ENCODE measurements at regions not wholly inside any gene's neighbourhood (a gene's known extent, or its start where the extent isn't known, plus 50 kb on each side); places are given as distances from the start of the nearest gene placed in this dataset.

DNA sequence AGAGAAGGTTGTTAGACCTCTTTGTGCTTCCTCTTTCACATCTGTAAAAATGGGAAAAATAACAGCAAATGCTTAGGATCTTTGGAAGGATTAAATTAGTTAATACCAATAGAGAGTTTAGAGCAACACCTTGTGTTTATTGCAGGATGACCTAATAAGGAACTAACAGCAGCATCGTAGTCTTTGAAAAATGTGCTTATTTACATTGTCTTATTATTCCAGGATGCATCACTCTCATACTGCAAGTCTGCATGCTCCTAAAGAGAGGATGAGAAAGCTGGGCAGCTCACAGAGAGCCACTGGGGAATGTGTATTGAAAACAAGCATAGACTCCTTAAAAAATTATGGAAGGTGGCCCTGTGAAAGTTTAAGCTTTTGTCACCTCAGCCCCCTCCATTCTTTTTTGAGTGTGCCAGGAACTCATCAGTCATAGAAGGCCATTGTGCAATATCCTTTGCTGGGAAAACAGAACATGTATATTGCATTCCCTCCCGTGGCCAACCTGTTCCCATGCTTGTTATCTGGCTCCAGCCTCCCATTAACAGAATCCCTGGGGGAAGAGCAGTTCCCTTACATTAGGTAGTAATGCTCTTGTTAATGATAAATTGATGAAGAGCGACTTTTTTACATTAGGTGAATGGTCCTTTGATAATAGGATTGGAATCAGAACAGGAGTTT lies 180.7 kb downstream of the ZNF326 start:
- H3K27me3 Mint-ChIP-seq, result no peaks in the 10 kb centered on the region
- H3K9me3 Mint-ChIP-seq, result no peaks in the 10 kb centered on the region
- intact Hi-C loops (cut with micrococcal nuclease), result no loop called here
- no peaks in the 10 kb centered on the region for H3K36me3 Mint-ChIP-seq (ENCODE audit: low read depth)
- H3K4me3 Mint-ChIP-seq, result no peak overlapping the region
- H3K27ac Mint-ChIP-seq, result no peak overlapping the region
- peaks cover 13% of the 10 kb centered on the region for H3K4me1 Mint-ChIP-seq (ENCODE audit: low read depth)

DNA sequence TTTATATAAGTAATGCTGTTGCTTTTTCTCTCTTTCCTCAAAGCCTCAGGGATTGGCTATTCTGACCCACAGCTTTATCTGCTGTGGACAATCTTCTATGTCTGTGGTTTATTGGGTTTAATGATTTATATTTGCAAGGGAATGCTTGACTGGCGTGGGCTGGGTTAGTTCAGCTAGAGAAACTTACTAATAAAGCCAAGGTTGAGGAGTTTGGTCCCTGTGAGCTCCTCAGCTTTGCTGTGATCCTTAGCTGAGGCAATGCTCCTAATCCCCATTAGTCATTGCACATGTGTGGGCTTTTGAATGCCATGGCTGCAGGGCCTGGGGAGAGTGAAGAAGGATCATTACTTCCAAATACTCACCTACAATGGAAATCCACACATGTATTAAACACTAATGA lies 179.3 kb downstream of the ZNF326 start:
- intact Hi-C loops (cut with micrococcal nuclease), result no loop called here
- peaks cover 13% of the 10 kb centered on the region for H3K4me1 Mint-ChIP-seq (ENCODE audit: low read depth)
- H3K9me3 Mint-ChIP-seq, result no peaks in the 10 kb centered on the region
- H3K27me3 Mint-ChIP-seq, result no peaks in the 10 kb centered on the region
- no peak overlapping the region for H3K4me3 Mint-ChIP-seq
- H3K36me3 Mint-ChIP-seq (ENCODE audit: low read depth), result no peaks in the 10 kb centered on the region
- H3K27ac Mint-ChIP-seq, result no peak overlapping the region

DNA sequence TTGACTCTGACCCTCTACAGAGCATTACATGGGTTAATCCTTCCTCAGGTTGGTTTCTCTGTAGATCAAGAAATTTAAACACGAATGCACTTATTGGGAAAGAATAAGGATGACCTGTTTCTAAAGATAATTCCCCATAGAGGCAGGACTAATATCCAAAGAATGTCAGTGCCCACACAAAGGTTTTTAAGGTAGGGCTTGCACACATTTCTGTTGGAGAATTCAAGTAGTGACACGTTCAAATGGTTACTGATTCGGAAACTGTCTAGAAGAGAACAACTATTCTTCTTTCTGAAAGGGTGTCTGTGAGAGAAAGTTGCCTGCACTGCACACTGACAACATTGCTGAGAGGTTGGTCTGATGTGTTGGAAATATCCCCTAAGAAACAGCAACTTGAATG lies 167.3 kb downstream of the ZNF326 start:
- Mint-ChIP-seq H3K27me3 (no peaks in the 10 kb centered on the region), H3K36me3 (ENCODE audit: low read depth) (no peaks in the 10 kb centered on the region), H3K4me3 (no peak overlapping the region), H3K27ac (no peak overlapping the region), H3K9me3 (peaks cover 16% of the 10 kb centered on the region), H3K4me1 (ENCODE audit: low read depth) (no peaks in the 10 kb centered on the region)
- intact Hi-C loops (cut with micrococcal nuclease), result no loop called here

DNA sequence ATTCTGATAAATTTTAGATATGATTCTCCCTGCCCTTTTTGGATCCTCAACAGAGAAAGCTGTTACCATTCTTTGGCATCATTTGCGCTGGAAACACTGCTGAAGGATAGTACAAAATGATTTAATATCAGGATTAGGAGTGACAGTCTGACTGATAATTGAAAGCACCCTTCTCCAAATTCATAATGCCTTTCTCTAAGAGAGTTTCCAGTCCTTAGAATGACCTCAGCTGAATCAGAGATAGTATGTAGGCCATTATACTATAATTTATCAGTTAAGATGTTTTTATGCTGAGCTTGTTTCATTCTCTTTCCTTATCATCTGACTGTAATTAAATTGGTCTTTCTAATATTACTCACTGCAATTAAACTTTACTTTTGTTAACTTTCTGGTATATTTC lies 166.7 kb downstream of the ZNF326 start:
- intact Hi-C loops (cut with micrococcal nuclease), result no loop called here
- Mint-ChIP-seq H3K27ac (no peak overlapping the region), H3K27me3 (no peaks in the 10 kb centered on the region), H3K36me3 (ENCODE audit: low read depth) (no peaks in the 10 kb centered on the region), H3K4me1 (ENCODE audit: low read depth) (no peaks in the 10 kb centered on the region), H3K4me3 (no peak overlapping the region), H3K9me3 (peaks cover 11% of the 10 kb centered on the region)

DNA sequence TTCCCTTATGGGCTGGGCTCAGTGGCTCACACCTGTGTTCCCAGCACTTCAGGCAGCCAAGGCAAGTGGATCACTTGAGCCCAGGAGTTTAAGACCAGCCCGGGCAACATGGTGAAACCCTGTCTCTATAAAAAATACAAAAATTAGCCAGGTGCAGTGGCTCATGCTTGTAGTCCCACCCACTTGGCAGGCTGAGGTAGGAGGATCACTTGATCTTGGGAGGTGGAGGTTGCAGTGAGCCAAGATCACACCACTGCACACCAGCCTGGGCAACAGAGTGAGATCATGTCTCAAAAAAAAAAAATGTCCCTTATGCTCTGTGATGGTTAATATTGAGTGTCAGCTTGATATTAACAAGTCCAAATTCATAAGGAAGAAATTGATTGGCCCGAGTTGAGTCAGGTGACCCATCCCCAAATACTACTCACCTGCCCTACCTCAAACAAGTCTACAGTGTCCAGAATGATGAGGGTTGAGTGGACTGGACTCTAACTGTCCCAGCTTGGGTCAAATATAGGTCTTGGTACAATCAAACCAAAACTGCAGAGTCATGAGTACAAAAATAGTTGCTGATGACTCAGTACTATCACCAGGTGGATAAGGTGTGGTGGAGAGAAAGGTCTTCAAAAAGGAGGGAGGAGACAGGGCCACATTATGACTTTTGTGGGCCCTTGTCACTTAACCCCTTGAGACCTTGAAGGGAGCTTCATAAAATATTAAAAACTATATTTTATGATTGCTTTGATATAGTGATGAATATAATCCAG lies 161.0 kb downstream of the ZNF326 start:
- Mint-ChIP-seq H3K36me3 (ENCODE audit: low read depth) (no peaks in the 10 kb centered on the region), H3K27ac (no peak overlapping the region), H3K9me3 (peaks cover 20% of the 10 kb centered on the region), H3K4me3 (no peak overlapping the region), H3K27me3 (no peaks in the 10 kb centered on the region), H3K4me1 (ENCODE audit: low read depth) (no peaks in the 10 kb centered on the region)
- intact Hi-C loops (cut with micrococcal nuclease), result no loop called here

DNA sequence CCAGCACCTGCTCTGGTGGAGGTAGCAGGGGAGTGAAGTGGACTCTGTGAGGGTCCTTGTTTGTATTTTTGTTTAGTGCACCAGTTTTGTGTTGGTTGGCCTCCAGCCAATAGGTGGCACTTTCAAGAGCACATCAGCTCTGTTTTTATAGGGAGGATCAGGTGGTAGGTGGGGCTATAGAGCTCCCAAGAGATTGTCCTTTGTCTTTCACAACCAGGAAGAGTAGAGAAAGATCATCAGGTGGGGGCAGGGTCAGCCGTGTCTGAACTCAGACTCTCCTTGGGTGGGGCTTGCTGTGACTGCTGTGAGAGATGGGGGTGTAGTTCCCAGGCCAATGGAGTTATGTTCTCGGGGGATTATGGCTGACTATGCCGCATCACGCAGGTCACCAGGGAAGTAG lies 159.8 kb downstream of the ZNF326 start:
- intact Hi-C loops (cut with micrococcal nuclease), result no loop called here
- Mint-ChIP-seq H3K4me3 (no peak overlapping the region), H3K36me3 (ENCODE audit: low read depth) (no peaks in the 10 kb centered on the region), H3K4me1 (ENCODE audit: low read depth) (no peaks in the 10 kb centered on the region), H3K27me3 (no peaks in the 10 kb centered on the region), H3K27ac (no peak overlapping the region), H3K9me3 (peaks cover 20% of the 10 kb centered on the region)

DNA sequence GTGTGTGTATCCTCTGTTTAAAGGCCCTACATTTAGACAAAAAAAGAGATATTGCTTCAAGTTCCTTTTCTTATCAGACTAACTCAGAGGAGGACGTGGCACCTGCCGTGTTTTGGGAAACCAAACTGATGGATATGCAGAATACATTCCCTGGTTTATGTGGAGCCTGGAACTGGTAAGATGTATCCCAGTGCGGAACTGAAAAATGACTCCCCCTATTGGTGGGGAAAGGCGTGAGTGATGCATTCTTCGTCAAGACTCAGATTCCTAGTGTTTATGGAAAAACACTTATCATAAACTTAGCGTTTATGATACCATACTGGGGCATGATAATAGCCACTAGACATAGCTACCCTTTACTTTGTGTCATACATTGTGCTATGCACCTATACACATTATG lies 154.2 kb downstream of the ZNF326 start:
- H3K27me3 Mint-ChIP-seq, result no peaks in the 10 kb centered on the region
- H3K36me3 Mint-ChIP-seq (ENCODE audit: low read depth), result no peaks in the 10 kb centered on the region
- H3K9me3 Mint-ChIP-seq, result peaks cover 20% of the 10 kb centered on the region
- H3K4me1 Mint-ChIP-seq (ENCODE audit: low read depth), result no peaks in the 10 kb centered on the region
- H3K4me3 Mint-ChIP-seq, result no peak overlapping the region
- H3K27ac Mint-ChIP-seq, result no peak overlapping the region
- intact Hi-C loops (cut with micrococcal nuclease), result no loop called here

DNA sequence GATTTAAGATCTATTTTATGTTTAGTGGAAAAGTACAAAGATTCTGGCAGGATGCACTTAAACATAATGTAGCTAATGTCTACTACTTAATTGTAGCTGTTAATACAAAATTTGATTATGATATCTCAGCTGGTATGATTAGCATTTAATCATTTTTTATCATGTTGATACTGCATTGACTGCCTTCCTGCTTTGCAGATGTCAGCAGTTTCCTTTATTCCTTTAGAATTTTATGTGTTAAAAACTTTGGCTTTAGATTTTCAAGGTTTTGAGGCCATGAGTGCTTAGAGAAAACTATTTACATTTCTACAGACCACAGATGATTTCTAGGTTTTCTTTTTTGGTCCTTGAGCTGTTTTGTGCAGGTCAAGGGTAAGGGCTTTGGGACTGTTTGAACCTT lies 152.2 kb downstream of the ZNF326 start:
- no peaks in the 10 kb centered on the region for H3K36me3 Mint-ChIP-seq (ENCODE audit: low read depth)
- H3K4me1 Mint-ChIP-seq (ENCODE audit: low read depth), result no peaks in the 10 kb centered on the region
- H3K9me3 Mint-ChIP-seq, result peaks cover 9% of the 10 kb centered on the region
- no peaks in the 10 kb centered on the region for H3K27me3 Mint-ChIP-seq
- intact Hi-C loops (cut with micrococcal nuclease), result no loop called here
- no peak overlapping the region for H3K27ac Mint-ChIP-seq
- no peak overlapping the region for H3K4me3 Mint-ChIP-seq

DNA sequence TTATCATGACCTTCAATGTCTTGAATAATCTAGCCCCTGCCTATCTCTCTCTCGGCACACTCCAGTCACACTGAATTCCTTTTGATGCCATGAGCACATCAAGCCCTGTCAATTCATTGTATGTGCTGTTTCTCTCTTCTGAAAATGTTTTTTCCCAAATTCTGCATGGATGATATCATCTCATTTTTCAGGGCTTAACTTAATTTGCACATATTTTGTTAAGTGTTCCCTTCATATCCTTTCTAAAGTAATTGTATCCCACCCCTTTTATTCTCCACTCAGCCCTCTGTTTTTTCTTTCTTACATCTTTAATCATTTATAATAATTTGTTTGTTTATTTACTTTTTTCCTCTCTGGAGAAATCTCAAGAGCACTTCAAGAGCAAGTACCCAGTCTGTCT lies 149.9 kb downstream of the ZNF326 start:
- Mint-ChIP-seq H3K27me3 (no peaks in the 10 kb centered on the region), H3K9me3 (peaks cover 10% of the 10 kb centered on the region), H3K27ac (no peak overlapping the region), H3K4me3 (no peak overlapping the region), H3K4me1 (ENCODE audit: low read depth) (no peaks in the 10 kb centered on the region), H3K36me3 (ENCODE audit: low read depth) (no peaks in the 10 kb centered on the region)
- intact Hi-C loops (cut with micrococcal nuclease), result no loop called here

DNA sequence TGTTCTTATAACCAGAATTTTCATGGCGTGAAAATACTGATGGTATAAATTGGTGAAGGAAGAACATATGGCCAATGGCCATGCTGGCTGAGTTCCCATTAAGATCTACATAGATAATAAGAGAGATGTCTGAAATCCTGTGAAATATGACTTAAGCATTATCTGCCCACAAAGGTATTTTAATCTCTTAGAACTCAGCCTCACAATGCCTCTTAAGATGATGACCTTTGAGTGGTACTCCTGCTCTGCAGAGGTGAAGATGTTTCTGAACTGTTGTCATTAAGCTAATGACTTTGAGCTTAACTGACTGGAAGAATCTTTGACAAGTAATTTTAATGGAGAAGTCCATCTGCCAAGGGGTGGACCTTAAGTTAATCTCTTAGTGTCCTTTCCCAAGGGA lies 148.7 kb downstream of the ZNF326 start:
- Mint-ChIP-seq H3K27ac (no peak overlapping the region), H3K4me3 (no peak overlapping the region), H3K9me3 (peaks cover 22% of the 10 kb centered on the region), H3K36me3 (ENCODE audit: low read depth) (no peaks in the 10 kb centered on the region), H3K4me1 (ENCODE audit: low read depth) (no peaks in the 10 kb centered on the region), H3K27me3 (no peaks in the 10 kb centered on the region)
- intact Hi-C loops (cut with micrococcal nuclease), result no loop called here

DNA sequence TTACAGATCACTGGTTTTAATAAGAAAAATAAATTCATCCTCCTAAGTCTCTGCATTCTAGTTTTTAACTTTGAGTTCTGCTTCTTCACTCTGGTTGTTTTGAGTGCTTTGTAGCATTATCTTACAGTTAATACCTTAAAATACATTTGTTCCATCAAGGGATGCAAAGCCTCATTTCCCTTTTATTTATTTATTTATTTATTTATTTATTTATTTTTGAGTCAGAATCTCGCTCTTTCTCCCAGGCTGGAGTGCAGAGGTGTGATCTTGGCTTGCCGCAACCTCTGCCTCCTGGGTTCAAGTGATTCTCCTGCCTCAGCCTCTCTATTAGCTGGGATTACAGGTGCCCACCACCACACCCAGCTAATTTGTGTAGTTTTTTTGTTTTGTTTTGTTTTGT lies 147.8 kb downstream of the ZNF326 start:
- H3K27ac Mint-ChIP-seq, result no peak overlapping the region
- intact Hi-C loops (cut with micrococcal nuclease), result no loop called here
- H3K27me3 Mint-ChIP-seq, result no peaks in the 10 kb centered on the region
- no peaks in the 10 kb centered on the region for H3K4me1 Mint-ChIP-seq (ENCODE audit: low read depth)
- peaks cover 22% of the 10 kb centered on the region for H3K9me3 Mint-ChIP-seq
- no peak overlapping the region for H3K4me3 Mint-ChIP-seq
- no peaks in the 10 kb centered on the region for H3K36me3 Mint-ChIP-seq (ENCODE audit: low read depth)

DNA sequence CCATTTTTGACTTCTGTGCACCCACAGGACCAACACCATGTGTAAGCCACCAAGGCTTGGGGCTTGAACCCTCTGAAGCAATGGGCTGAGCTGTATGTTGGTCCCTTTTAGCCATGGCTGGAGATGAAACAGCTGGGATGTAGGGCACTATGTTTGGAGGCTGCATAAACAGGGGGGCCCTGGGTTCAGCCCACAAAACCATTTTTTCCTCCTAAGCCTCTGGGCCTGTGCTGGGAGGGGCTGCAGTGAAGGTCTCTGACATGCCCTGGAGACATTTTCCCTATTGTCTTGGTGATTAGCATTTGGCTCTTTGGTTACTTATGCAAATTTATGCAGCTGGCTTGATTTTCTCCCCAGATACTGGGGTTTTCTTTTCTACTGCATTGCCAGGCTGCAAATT lies 144.9 kb downstream of the ZNF326 start:
- intact Hi-C loops (cut with micrococcal nuclease), result no loop called here
- no peak overlapping the region for H3K4me3 Mint-ChIP-seq
- H3K27ac Mint-ChIP-seq, result no peak overlapping the region
- no peaks in the 10 kb centered on the region for H3K4me1 Mint-ChIP-seq (ENCODE audit: low read depth)
- H3K36me3 Mint-ChIP-seq (ENCODE audit: low read depth), result no peaks in the 10 kb centered on the region
- H3K9me3 Mint-ChIP-seq, result peaks cover 22% of the 10 kb centered on the region
- no peaks in the 10 kb centered on the region for H3K27me3 Mint-ChIP-seq

DNA sequence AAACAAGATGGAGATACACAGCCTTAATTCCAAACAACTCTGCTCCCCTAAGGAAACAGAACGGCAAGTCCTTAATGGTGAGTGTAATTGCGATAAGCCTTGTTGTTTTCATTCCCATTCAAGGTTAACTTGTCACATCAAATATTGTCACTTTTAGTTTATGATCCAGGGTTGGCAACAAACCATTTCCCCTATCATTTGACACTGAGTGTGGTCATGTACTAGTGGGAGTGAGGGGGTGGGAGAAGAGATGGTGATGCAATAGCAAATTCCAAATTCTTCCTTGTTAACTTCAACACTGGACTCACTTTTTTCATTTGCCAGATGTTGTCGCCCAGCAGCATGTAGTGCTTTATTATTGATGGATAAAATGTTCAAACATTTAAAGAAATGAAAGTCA lies 140.4 kb downstream of the ZNF326 start:
- Mint-ChIP-seq H3K4me1 (ENCODE audit: low read depth) (no peaks in the 10 kb centered on the region), H3K27ac (no peak overlapping the region), H3K9me3 (peaks cover 17% of the 10 kb centered on the region), H3K27me3 (peaks cover 8% of the 10 kb centered on the region), H3K36me3 (ENCODE audit: low read depth) (no peaks in the 10 kb centered on the region), H3K4me3 (no peak overlapping the region)
- intact Hi-C loops (cut with micrococcal nuclease), result no loop called here

DNA sequence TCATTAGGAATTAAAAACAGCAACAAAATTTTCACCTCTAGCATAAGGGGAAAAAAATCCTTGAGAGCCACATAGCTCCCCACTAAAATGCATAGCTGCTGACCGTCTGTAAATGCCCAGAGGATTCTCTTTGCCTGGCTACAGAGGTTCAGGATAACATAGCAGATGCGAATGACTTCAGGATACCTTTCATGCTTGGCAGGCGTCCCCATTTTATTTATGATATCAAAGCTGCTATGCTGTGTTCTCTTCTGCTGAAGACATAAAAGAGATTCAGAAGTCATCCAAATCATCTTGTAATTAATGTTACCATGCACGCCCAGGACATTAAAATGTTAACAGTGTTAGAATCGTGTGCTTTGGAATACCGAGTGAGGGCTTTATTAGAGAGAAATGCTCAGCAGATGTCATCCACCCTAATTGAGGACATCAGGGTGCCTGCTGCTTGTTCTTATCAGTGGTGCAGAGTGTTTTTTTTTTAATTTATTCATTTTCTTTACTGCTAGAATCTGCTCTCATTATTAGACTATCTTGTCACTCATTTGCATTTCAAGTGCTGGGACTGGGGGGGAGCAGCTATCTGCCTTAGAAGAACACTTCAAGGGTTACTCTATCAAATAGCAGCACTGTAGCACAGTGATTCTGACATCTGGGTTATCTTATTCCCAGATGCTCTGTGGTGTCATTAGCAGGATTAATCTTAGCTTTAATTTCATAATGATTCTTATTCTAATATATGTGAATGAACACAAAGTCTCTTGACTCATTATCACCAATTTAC lies 139.5 kb downstream of the ZNF326 start:
- peaks cover 11% of the 10 kb centered on the region for H3K27me3 Mint-ChIP-seq
- H3K4me1 Mint-ChIP-seq (ENCODE audit: low read depth), result no peaks in the 10 kb centered on the region
- no peak overlapping the region for H3K4me3 Mint-ChIP-seq
- no peak overlapping the region for H3K27ac Mint-ChIP-seq
- H3K36me3 Mint-ChIP-seq (ENCODE audit: low read depth), result no peaks in the 10 kb centered on the region
- intact Hi-C loops (cut with micrococcal nuclease), result no loop called here
- peaks cover 8% of the 10 kb centered on the region for H3K9me3 Mint-ChIP-seq

All from dendritic cell treated with granulocyte-macrophage colony-stimulating factor and Interleukin-4, amounts not matched to agents 40 ng/mL and 50 ng/mL, for 4 days (primary cell).